Activated CD8-positive, alpha-beta T cell treated with anti-CD3 and anti-CD28 coated beads, Interleukin-2, amount 10 ng/mL, durations not matched to agents 7 days and 5 days (primary cell): ENCODE measurements at regions not wholly inside any gene's neighbourhood (a gene's known extent, or its start where the extent isn't known, plus 50 kb on each side); places are given as distances from the start of the nearest gene placed in this dataset.
"Not testable (repeated sequence)": the region's sequence is repeated elsewhere in the genome, so short reads cannot be mapped to it uniquely, and the experiment has no call there.

Experiments
- ATAC-seq: fragments of 150-1000 bp; cut with Tn5 transposase; one replicate; pipeline ENCODE4 v1.10.0; 2021; ENCODE audit warnings: moderate library complexity
- CTCF ChIA-PET: fragments of 350-600 bp; sonication (Branson Sonifier 250); formaldehyde crosslinking; loops from one replicate; lab custom pipeline; 2021; ENCODE audit warnings: antibody characterized with exemption; lab: Charles Lee
- POLR2A ChIA-PET: fragments of 350-600 bp; sonication (Branson Sonifier 250); formaldehyde crosslinking; loops from one replicate; lab custom pipeline; 2021; ENCODE audit warnings: antibody characterized with exemption; lab: Charles Lee
- DNase-seq: peaks from one replicate; pipeline ENCODE4 v3.0.0-alpha.2; 2020
- H3K27ac Mint-ChIP-seq: one replicate; pipeline ENCODE4 v1.8.0; 2021; ENCODE audit warnings: mild to moderate bottlenecking, mixed read lengths
- H3K27me3 Mint-ChIP-seq: one replicate; pipeline ENCODE4 v1.8.0; 2021; ENCODE audit warnings: low read depth, mixed read lengths
- H3K36me3 Mint-ChIP-seq: one replicate; pipeline ENCODE4 v1.8.0; 2021; ENCODE audit warnings: low read depth, mixed read lengths
- H3K4me1 Mint-ChIP-seq: one replicate; pipeline ENCODE4 v1.8.0; 2021; ENCODE audit warnings: low read depth, mixed read lengths
- H3K4me3 Mint-ChIP-seq: one replicate; pipeline ENCODE4 v1.8.0; 2021; ENCODE audit warnings: mild to moderate bottlenecking, mixed read lengths
- H3K9me3 Mint-ChIP-seq: one replicate; pipeline ENCODE4 v1.8.0; 2022; ENCODE audit warnings: mixed read lengths; ENCODE audit not compliant: insufficient read depth

DNA sequence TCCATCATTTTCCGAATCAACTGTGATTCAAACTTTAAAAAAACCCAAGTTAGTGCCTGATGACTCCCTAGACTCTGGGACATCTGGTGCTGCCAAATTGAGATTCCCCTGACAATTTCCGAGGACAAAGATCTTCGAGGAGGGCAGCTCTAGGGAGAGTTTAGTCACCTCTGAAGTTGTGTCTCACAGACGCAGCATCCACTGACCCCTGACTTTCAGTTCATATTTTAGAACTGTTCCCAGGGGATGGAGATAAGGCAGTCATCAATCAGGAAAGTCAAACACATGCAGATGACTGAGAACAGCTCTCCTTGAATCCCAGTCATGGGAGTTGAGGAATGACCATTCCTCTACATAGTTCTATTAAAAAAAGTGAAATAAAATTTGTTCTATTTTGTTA is 643.9 kb downstream of the TRIML1 start:
- Mint-ChIP-seq H3K27me3 (no peaks in the 10 kb centered on the region), H3K36me3 (no peaks in the 10 kb centered on the region)
- POLR2A ChIA-PET, result no interaction called here

DNA sequence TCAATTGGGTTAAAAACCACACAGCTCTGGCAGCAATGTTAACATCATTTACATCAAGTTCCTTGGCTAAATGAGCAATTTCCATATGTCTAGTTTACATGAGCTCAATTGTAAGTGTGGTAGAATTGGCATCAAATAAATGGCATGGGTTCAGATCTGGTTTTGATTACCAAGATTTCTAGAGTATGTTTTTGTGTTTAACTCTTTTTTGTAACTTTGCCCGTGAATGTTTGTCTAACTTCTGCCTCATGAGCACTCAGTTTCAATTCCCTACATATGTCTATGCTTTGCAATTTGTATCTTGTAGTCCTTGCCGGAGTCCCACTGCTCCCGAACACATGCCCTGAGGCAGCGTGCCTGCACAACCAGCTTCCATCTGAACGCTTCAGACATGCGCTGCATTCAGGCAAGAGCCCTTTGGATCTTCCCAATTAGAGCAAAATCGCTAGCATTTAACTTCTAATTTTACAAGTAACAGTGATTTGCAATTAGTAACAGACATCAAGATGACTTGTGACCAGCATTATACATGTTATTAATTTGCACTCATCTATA is 644.4 kb downstream of the TRIML1 start:
- Mint-ChIP-seq H3K9me3 (peaks cover 15% of the 10 kb centered on the region), H3K4me3 (no peak overlapping the region), H3K27me3 (no peaks in the 10 kb centered on the region), H3K27ac (no peak overlapping the region), H3K4me1 (no peaks in the 10 kb centered on the region), H3K36me3 (no peaks in the 10 kb centered on the region)
- ChIA-PET CTCF (no interaction called here), POLR2A (no interaction called here)
- ATAC-seq, result no peak
- no peak for DNase-seq

More for the DNA sequence above, 643.9 kb downstream of the TRIML1 start:
- Mint-ChIP-seq H3K4me1 (no peaks in the 10 kb centered on the region), H3K4me3 (no peak overlapping the region), H3K9me3 (peaks cover 12% of the 10 kb centered on the region), H3K27ac (no peak overlapping the region)
- ATAC-seq (no peak), DNase-seq (no peak)
- CTCF ChIA-PET, result no interaction called here

DNA sequence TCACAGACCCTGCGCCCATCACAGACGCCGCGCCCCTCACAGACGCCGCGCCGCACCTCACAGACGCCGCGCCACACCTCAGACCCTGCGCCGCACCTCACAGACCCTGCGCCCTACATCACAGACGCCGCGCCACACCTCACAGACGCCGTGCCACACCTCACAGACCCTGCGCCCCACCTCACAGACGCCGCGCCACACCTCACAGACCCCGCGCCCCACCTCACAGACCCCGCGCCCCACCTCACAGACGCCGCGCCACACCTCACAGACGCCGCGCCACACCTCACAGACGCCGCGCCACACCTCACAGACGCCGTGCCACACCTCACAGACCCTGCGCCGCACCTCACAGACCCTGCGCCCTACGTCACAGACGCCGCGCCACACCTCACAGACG is 657.4 kb downstream of the TRIML1 start:
- H3K27me3 Mint-ChIP-seq, POLR2A ChIA-PET, H3K4me3 Mint-ChIP-seq, H3K36me3 Mint-ChIP-seq, ATAC-seq, H3K4me1 Mint-ChIP-seq, CTCF ChIA-PET, H3K27ac Mint-ChIP-seq, DNase-seq: not testable (repeated sequence)
- H3K9me3 Mint-ChIP-seq, result peaks cover 26% of the 10 kb centered on the region

DNA sequence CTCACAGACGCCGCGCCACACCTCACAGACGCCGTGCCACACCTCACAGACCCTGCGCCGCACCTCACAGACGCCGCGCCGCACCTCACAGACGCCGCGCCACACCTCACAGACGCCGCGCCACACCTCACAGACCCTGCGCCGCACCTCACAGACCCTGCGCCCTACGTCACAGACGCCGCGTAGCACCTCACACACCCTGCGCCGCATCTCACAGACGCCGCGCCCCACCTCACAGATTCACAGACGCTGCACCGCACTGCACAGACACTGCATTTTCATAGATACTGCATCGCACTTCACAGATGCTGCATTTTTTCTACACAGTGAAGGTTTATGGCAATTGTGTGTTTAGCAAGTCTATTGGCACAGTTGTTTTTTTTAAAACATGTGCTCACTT is 657.8 kb downstream of the TRIML1 start:
- H3K27me3 Mint-ChIP-seq, ATAC-seq, H3K27ac Mint-ChIP-seq, CTCF ChIA-PET, H3K4me3 Mint-ChIP-seq, DNase-seq, POLR2A ChIA-PET, H3K4me1 Mint-ChIP-seq, H3K36me3 Mint-ChIP-seq: not testable (repeated sequence)
- peaks cover 26% of the 10 kb centered on the region for H3K9me3 Mint-ChIP-seq

DNA sequence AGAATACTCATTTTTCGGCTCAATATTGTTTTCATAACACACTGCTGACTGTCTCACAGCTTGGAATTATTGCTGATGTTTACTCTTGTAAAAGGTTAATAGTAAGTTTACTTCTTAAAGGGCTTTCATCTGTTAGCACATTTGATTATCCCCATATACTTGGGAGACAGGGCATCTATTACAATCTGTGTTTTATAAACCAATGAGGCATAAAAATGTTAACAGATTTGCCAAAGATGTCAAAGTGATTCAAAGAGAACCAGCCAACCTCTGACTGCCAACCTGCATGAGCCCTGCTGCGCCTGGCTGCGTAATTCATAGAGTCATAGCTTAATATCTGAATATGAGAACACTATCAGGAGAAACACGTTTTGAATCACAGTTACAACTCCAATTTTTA is 665.6 kb downstream of the TRIML1 start:
- Mint-ChIP-seq H3K27me3 (no peaks in the 10 kb centered on the region), H3K36me3 (no peaks in the 10 kb centered on the region), H3K27ac (no peak overlapping the region), H3K4me1 (no peaks in the 10 kb centered on the region), H3K4me3 (no peak overlapping the region), H3K9me3 (peaks cover 4% of the 10 kb centered on the region)
- no peak for ATAC-seq
- ChIA-PET CTCF (no interaction called here), POLR2A (no interaction called here)
- no peak for DNase-seq

DNA sequence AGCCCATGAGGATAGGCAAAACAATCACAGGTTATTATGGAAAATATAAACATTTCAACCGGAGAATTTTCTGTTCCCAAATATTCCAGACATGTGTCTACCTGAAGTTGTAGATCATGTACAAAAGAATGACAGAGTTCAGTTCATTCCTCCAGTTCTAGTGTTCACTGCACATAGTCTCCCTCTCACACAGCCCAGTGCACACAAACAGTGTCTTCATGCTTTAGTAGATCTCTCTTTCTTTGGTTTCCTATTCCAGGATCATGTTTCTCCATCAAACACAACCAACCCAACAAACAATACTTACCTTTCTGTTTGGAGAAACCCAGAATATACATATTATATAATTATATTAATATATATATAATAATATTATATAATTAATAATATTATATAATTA is 671.9 kb downstream of the TRIML1 start:
- H3K4me1 Mint-ChIP-seq, result no peaks in the 10 kb centered on the region

DNA sequence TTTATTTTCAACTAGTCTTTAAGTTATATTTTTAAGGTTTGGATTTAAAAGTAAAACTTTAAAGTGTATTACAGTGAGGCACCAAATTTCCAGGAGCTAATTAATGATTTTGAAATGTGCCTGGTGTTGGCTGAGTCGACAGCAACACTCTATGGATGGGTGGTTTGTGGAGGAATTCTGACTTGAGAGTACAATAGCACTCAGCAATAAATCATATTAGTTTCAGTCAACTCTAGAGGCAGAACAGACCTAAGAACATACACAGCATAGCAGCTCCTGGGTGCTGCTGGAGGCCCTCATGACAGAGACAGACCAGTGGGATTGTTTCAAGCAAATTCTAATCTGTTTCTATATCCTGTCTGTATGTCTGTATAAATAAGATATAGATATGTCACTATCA is 673.4 kb downstream of the TRIML1 start:
- ATAC-seq, result no peak
- ChIA-PET POLR2A (no interaction called here), CTCF (no interaction called here)
- H3K27me3 Mint-ChIP-seq, result no peaks in the 10 kb centered on the region
- no peaks in the 10 kb centered on the region for H3K4me1 Mint-ChIP-seq
- no peaks in the 10 kb centered on the region for H3K36me3 Mint-ChIP-seq
- peaks cover 19% of the 10 kb centered on the region for H3K9me3 Mint-ChIP-seq
- H3K27ac Mint-ChIP-seq, result no peak overlapping the region
- no peak for DNase-seq
- H3K4me3 Mint-ChIP-seq, result no peak overlapping the region

More for the DNA sequence above, 671.9 kb downstream of the TRIML1 start:
- ATAC-seq (no peak), DNase-seq (no peak)
- Mint-ChIP-seq H3K36me3 (no peaks in the 10 kb centered on the region), H3K9me3 (peaks cover 11% of the 10 kb centered on the region), H3K27ac (no peak overlapping the region), H3K27me3 (no peaks in the 10 kb centered on the region), H3K4me3 (no peak overlapping the region)
- ChIA-PET CTCF (no interaction called here), POLR2A (no interaction called here)

DNA sequence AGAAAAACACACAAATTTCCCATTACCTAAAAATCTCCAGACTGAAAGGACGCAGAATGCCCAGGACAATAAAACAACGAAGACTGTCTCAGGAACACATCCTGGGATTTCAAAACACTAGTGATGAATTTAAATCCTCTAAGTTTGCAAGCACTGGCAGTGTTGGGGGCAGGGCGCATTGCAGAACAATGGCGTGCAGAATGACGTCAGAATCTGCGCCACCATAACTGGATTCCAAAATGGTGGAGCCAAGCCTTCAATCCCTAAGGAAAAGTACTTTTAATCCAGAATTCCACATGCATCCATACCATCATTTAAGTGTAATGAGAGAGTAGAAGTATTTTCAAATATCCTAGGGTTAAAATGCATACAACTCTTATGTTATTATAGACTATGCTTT is 679.1 kb downstream of the TRIML1 start:
- H3K27me3 Mint-ChIP-seq, result no peaks in the 10 kb centered on the region
- ATAC-seq (no peak), DNase-seq (no peak)
- no peak overlapping the region for H3K27ac Mint-ChIP-seq
- ChIA-PET CTCF (no interaction called here), POLR2A (no interaction called here)
- no peak overlapping the region for H3K4me3 Mint-ChIP-seq
- no peaks in the 10 kb centered on the region for H3K4me1 Mint-ChIP-seq
- H3K9me3 Mint-ChIP-seq, result peaks cover 21% of the 10 kb centered on the region
- H3K36me3 Mint-ChIP-seq, result no peaks in the 10 kb centered on the region

DNA sequence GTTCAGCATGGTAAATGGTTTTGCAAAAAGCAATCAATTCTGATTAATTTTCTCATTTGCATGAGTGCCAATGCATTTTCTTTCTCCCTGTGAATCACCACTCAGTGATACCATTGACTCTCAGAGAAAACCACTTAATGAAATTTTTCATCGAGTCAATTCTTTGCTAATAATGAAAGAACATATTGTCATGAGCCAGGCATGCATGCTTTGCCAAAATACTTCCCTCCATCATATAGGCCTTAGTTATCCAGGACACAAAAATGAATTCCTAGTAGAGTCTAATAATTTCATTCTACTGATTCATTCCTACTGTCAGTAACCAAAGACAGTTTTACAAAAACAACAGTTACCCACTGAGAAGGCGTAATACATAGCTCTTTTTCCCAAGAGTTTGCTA is 680.0 kb downstream of the TRIML1 start:
- Mint-ChIP-seq H3K27me3 (no peaks in the 10 kb centered on the region), H3K4me1 (no peaks in the 10 kb centered on the region), H3K9me3 (peaks cover 16% of the 10 kb centered on the region), H3K4me3 (no peak overlapping the region), H3K27ac (no peak overlapping the region), H3K36me3 (no peaks in the 10 kb centered on the region)
- DNase-seq (no peak), ATAC-seq (no peak)
- CTCF ChIA-PET, result no interaction called here
- POLR2A ChIA-PET, result no interaction called here

DNA sequence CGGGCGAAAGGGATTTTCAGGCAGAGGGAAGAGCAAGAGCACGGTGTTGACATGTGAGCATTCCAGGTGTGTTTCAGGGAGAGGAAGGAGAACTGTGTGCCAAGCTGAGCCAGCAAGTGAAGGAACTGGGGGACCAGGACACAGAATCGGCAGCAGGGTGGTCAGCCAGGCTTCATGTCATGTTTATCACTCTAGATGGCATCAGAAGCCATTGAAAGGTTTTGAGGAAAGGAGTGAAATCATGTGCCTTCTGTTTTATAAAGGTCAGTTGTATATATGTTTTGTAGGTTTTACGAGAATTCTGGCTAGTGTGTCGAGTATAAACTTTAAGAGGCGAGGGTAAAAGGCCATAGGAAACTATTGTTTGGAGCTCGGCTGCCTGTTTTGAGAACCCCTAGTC is 682.3 kb downstream of the TRIML1 start:
- no peaks in the 10 kb centered on the region for H3K27me3 Mint-ChIP-seq
- no peaks in the 10 kb centered on the region for H3K4me1 Mint-ChIP-seq
- H3K4me3 Mint-ChIP-seq, result no peak overlapping the region
- DNase-seq, result no peak
- H3K36me3 Mint-ChIP-seq, result no peaks in the 10 kb centered on the region
- CTCF ChIA-PET, result no interaction called here
- H3K9me3 Mint-ChIP-seq, result peaks cover 16% of the 10 kb centered on the region
- POLR2A ChIA-PET, result no interaction called here
- H3K27ac Mint-ChIP-seq, result no peak overlapping the region
- no peak for ATAC-seq

DNA sequence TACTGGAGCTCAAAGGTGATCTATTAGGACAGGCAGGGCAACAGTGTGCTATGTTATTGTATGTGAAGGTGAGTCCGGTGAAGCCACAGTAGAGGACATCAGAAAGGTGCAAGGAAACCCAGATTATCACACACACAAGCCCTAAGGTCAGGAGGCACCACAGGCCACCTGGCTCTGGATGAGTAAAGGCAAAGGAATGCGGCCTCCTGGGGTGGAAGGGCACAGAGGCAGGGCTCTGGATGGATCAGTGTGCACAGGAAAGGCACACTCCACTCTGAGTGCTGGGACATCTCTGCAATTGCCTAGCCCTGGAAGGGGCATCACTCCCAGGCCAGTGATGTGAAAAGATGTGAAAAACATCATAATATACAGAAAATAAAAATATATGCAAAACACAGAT is 683.5 kb downstream of the TRIML1 start:
- ChIA-PET CTCF (no interaction called here), POLR2A (no interaction called here)
- DNase-seq, result no peak
- no peak for ATAC-seq
- no peak overlapping the region for H3K27ac Mint-ChIP-seq
- H3K27me3 Mint-ChIP-seq, result no peaks in the 10 kb centered on the region
- no peak overlapping the region for H3K4me3 Mint-ChIP-seq
- H3K36me3 Mint-ChIP-seq, result no peaks in the 10 kb centered on the region
- H3K4me1 Mint-ChIP-seq, result no peaks in the 10 kb centered on the region
- peaks cover 8% of the 10 kb centered on the region for H3K9me3 Mint-ChIP-seq

DNA sequence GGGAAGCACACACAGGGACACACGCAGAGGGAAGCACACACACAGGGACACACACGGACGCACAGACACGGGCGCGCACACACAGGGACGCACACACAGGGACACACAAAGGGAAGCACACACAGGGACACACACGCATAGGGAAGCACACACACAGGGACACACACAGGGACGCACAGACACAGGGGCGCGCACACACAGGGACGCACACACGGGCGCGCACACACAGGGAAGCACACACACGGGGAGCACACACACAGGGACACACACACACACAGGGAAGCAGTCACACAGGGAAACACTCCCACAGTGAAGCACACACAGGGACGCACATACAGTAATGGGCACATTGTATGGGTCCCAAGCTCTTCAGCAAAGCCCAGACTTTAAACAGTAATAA is 685.3 kb downstream of the TRIML1 start:
- no peak for DNase-seq
- peaks cover 10% of the 10 kb centered on the region for H3K9me3 Mint-ChIP-seq
- no peaks in the 10 kb centered on the region for H3K36me3 Mint-ChIP-seq
- H3K27me3 Mint-ChIP-seq, result no peaks in the 10 kb centered on the region
- H3K4me3 Mint-ChIP-seq, result no peak overlapping the region
- H3K4me1 Mint-ChIP-seq, result no peaks in the 10 kb centered on the region
- POLR2A ChIA-PET, result no interaction called here
- CTCF ChIA-PET, result no interaction called here
- H3K27ac Mint-ChIP-seq, result no peak overlapping the region
- no peak for ATAC-seq

DNA sequence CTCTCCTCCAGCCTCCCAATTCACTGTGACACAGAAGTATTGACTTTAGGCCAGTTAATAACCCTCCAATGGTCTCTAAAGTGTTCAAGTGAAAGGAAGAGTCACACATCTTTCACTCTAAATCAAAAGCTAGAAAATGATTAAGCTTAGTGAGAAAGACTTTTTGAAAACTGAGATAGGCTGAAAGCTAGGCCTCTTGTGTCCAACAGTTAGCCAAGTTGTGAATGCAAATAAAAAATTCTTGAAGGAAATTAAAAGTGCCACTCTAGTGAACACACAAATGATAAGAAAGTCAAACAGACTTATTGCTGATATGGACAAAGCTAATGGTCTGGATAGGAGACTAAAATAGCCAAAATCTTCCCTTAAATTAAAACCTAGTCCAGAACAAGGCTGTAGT is 687.2 kb downstream of the TRIML1 start:
- POLR2A ChIA-PET, result no interaction called here
- Mint-ChIP-seq H3K4me3 (no peak overlapping the region), H3K36me3 (no peaks in the 10 kb centered on the region), H3K27ac (no peak overlapping the region), H3K27me3 (no peaks in the 10 kb centered on the region), H3K4me1 (no peaks in the 10 kb centered on the region), H3K9me3 (peaks cover 4% of the 10 kb centered on the region)
- CTCF ChIA-PET, result no interaction called here
- DNase-seq (no peak), ATAC-seq (no peak)
